Stomach (tissue), 6 donors: ENCODE measurements at regions not wholly inside any gene's neighbourhood (a gene's known extent, or its start where the extent isn't known, plus 50 kb on each side); places are given as distances from the start of the nearest gene placed in this dataset.
"Not testable (repeated sequence)": the region's sequence is repeated elsewhere in the genome, so short reads cannot be mapped to it uniquely, and the experiment has no call there.

Source experiments
- DNase-seq, 2 donors: peaks; one replicate each; pipeline versions ENCODE4 v3.0.0 to v3.0.0-alpha.2; 2013 to 2019
- H3K27ac ChIP-seq, 5 donors: fragments of 200-600 bp in 4 of 5; sonication (generic) in 4 of 5; one replicate each; pipeline ENCODE4 v1.5.1; 2013 to 2019; ENCODE audit warnings: mild to moderate bottlenecking in 1 of 5, moderate library complexity in 1 of 5
- H3K27me3 ChIP-seq, 3 donors: fragments of 200-600 bp; sonication (generic); one replicate each; pipeline ENCODE4 v1.5.1; 2017 to 2019; ENCODE audit warnings: mixed run types in 1 of 3
- H3K36me3 ChIP-seq, 4 donors: fragments of 200-600 bp; sonication (generic); 1 replicate in 3 of 4; 2 replicates in 1 of 4; pipeline ENCODE4 v1.5.1; 2016 to 2019
- H3K4me1 ChIP-seq, 4 donors: fragments of 200-600 bp; sonication (generic); one replicate each; pipeline ENCODE4 v1.5.1; 2016 to 2019
- H3K4me3 ChIP-seq, 4 donors: fragments of 200-600 bp; sonication (generic) in 3 of 4; one replicate each; pipeline ENCODE4 v1.5.1; 2016 to 2019; ENCODE audit warnings: mild to moderate bottlenecking in 1 of 4
- H3K9me3 ChIP-seq, 4 donors: fragments of 200-600 bp; sonication (generic); one replicate each; pipeline ENCODE4 v1.5.1; 2016 to 2019
- CTCF ChIP-seq, 7 experiments: fragments of 450-650 bp in 4 of 7; fragments of 200-600 bp in 3 of 7; sonication (generic) in 3 of 7; IDR thresholded peaks; one replicate each; pipeline ENCODE4 v1.5.1; 2016 to 2019; ENCODE audit warnings: antibody characterized with exemption in 7 of 7, control low read depth in 2 of 7, mild to moderate bottlenecking in 1 of 7
- intact Hi-C: fragments of 100-400 bp; cut with DNase I; formaldehyde crosslinking; loops from one replicate; pipeline ENCODE4 v1.15.1; 2023; ENCODE audit warnings: low total_unique reads
- small RNA-seq, 4 donors: library from RNA; depleted of rRNA; stranded (forward); fragments of <200 nt; gene quantifications; one replicate each; pipeline ENCODE3, GENCODE V24; 2016
- donor health status: Bipolar disorder and iron deficiency.

- intact Hi-C loops, H3K4me1 ChIP-seq, H3K36me3 ChIP-seq, H3K27ac ChIP-seq, H3K27me3 ChIP-seq, H3K9me3 ChIP-seq, H3K4me3 ChIP-seq: not testable (repeated sequence)
- peak in 1 of 2 donors; percentile 2 for DNase-seq
- TF ChIP-seq CTCF (IDR thresholded peaks at IDR 0.05) = peak in 2 of 7 experiments; percentile 14 to 27
These were observed 74.0 kb upstream of the TEKT4 start for GRCh38 chr2:94797235-94797634.

Small RNA genes in the stretch of these regions (small RNA-seq; reads per million reads assigned to genes)
- 0 reads per million in 4 donors for gene CNN2P11
